GM23338 (cell line): ENCODE measurements at regions not wholly inside any gene's neighbourhood (a gene's known extent, or its start where the extent isn't known, plus 50 kb on each side); places are given as distances from the start of the nearest gene placed in this dataset.

ENCODE experiments used
- ATAC-seq: fragments of 200-7000 bp; cut with Tn5 transposase; 3 replicates; pipeline ENCODE4 v1.9.1; 2020
- DNase-seq: peaks from one replicate; pipeline ENCODE4 v3.0.0-alpha.2; 2015; ENCODE audit warnings: low spot score
- H2AFZ ChIP-seq: fragments of 200-600 bp; sonication (generic); 2 replicates; pipeline ENCODE4 v1.8.0; 2016; ENCODE audit warnings: antibody characterized with exemption, mild to moderate bottlenecking, moderate library complexity
- H3F3A ChIP-seq: fragments of 200-600 bp; sonication (generic); replicated peaks from 2 replicates; pipeline ENCODE4 v1.8.0; 2017; ENCODE audit warnings: antibody characterized with exemption, mixed run types, low read depth
- H3K27ac ChIP-seq: fragments of 200-600 bp; sonication (generic); 2 replicates; pipeline ENCODE4 v1.6.1; 2016; ENCODE audit warnings: low read depth
- H3K27me3 ChIP-seq: fragments of 200-600 bp; sonication (generic); 2 replicates; pipeline ENCODE4 v1.8.0; 2016; ENCODE audit warnings: mild to moderate bottlenecking, mixed run types, moderate library complexity; ENCODE audit not compliant: insufficient read depth
- H3K36me3 ChIP-seq: fragments of 200-600 bp; sonication (generic); 2 replicates; pipeline ENCODE4 v1.8.0; 2016; ENCODE audit warnings: mild to moderate bottlenecking; ENCODE audit not compliant: insufficient read depth
- H3K4me1 ChIP-seq: fragments of 200-600 bp; sonication (generic); 2 replicates; pipeline ENCODE4 v1.8.0; 2016; ENCODE audit warnings: mild to moderate bottlenecking, moderate library complexity; ENCODE audit not compliant: insufficient read depth
- H3K4me2 ChIP-seq: fragments of 200-600 bp; sonication (generic); 2 replicates; pipeline ENCODE4 v1.7.1; 2017; ENCODE audit warnings: mixed run types
- H3K4me3 ChIP-seq: fragments of 200-600 bp; sonication (generic); 2 replicates; pipeline ENCODE4 v1.6.1; 2016; ENCODE audit warnings: mixed run types
- H3K79me2 ChIP-seq: fragments of 200-600 bp; sonication (generic); replicated peaks from 2 replicates; pipeline ENCODE4 v1.8.0; 2017; ENCODE audit warnings: mild to moderate bottlenecking; ENCODE audit not compliant: insufficient read depth
- H3K9me2 ChIP-seq: fragments of 200-600 bp; sonication (generic); 2 replicates; pipeline ENCODE4 v1.8.0; 2017; ENCODE audit not compliant: insufficient read depth
- H4K20me1 ChIP-seq: fragments of 200-600 bp; sonication (generic); replicated peaks from 2 replicates; pipeline ENCODE4 v1.8.0; 2017; ENCODE audit warnings: mild to moderate bottlenecking; ENCODE audit not compliant: insufficient read depth
- H3K27ac Mint-ChIP-seq: 2 replicates; pipeline ENCODE4 v1.8.0; 2020; ENCODE audit warnings: inconsistent platforms, mild to moderate bottlenecking, moderate library complexity, mixed read lengths
- H3K27me3 Mint-ChIP-seq: 3 replicates; pipeline ENCODE4 v1.8.0; 2022; ENCODE audit warnings: low read depth, mild to moderate bottlenecking, moderate library complexity, mixed read lengths, inconsistent platforms; ENCODE audit not compliant: insufficient read depth, poor library complexity
- H3K36me3 Mint-ChIP-seq: 3 replicates; pipeline ENCODE4 v1.8.0; 2021; ENCODE audit warnings: low read depth, mild to moderate bottlenecking, inconsistent platforms, moderate library complexity, mixed read lengths
- H3K4me1 Mint-ChIP-seq: 3 replicates; pipeline ENCODE4 v1.8.0; 2020; ENCODE audit warnings: mild to moderate bottlenecking, inconsistent platforms, mixed read lengths
- H3K4me3 Mint-ChIP-seq: 3 replicates; pipeline ENCODE4 v1.8.0; 2021; ENCODE audit warnings: moderate library complexity, mild to moderate bottlenecking, inconsistent platforms, mixed read lengths
- H3K9me3 Mint-ChIP-seq: 3 replicates; pipeline ENCODE4 v1.8.0; 2020; ENCODE audit warnings: moderate library complexity, mild to moderate bottlenecking, inconsistent platforms, mixed read lengths
- CREB1 ChIP-seq: fragments of 250-450 bp; sonication (Bioruptor Pico); IDR thresholded peaks from 2 replicates; pipeline ENCODE4 v1.5.0; 2020; ENCODE audit warnings: low read depth, mild to moderate bottlenecking, moderate library complexity
- CTCF ChIP-seq, 2 experiments: fragments of 200-600 bp in 1 of 2; sonication (generic) in 1 of 2; conservative IDR thresholded peaks; 2 replicates each; pipeline versions ENCODE4 v1.5.1 to v1.6.1; 2016 to 2017; ENCODE audit warnings: antibody characterized with exemption in 2 of 2, low read depth in 2 of 2, mild to moderate bottlenecking in 2 of 2, moderate library complexity in 1 of 2
- EZH2phosphoT487 ChIP-seq: fragments of 200-600 bp; sonication (generic); IDR thresholded peaks from one replicate; pipeline ENCODE4 v1.8.1; 2018; ENCODE audit warnings: antibody characterized with exemption; ENCODE audit not compliant: unreplicated experiment
- NANOG ChIP-seq: IDR thresholded peaks from 2 replicates; pipeline ENCODE4 v1.6.1; 2016; ENCODE audit warnings: antibody characterized with exemption, borderline replicate concordance
- STAT1 ChIP-seq: IDR thresholded peaks from one replicate; pipeline ENCODE4 v1.6.1; 2016; ENCODE audit warnings: antibody characterized with exemption; ENCODE audit not compliant: unreplicated experiment
- ZNF331 ChIP-seq: fragments of 250-450 bp; sonication (Bioruptor Pico); IDR thresholded peaks from 2 replicates; pipeline ENCODE4 v1.5.0; 2020; ENCODE audit warnings: low read depth, mild to moderate bottlenecking, moderate library complexity
- ZNF462 ChIP-seq: fragments of 250-450 bp; sonication (Bioruptor Pico); IDR thresholded peaks from 2 replicates; pipeline ENCODE4 v1.5.0; 2020; ENCODE audit warnings: mild to moderate bottlenecking, moderate library complexity

- peaks cover 5% of the 10 kb centered on the region; the same call in 1 of the 2 replicates for H3K4me1 ChIP-seq
- Mint-ChIP-seq H3K9me3 (peaks cover 16% of the 10 kb centered on the region), H3K36me3 (peaks cover 10% of the 10 kb centered on the region), H3K27ac (no peak overlapping the region), H3K4me3 (no peak overlapping the region), H3K27me3 (no peaks in the 10 kb centered on the region), H3K4me1 (peaks cover 19% of the 10 kb centered on the region)
- no peaks in the 10 kb centered on the region for H3F3A ChIP-seq
- no peaks in the 10 kb centered on the region for H3K79me2 ChIP-seq
- ATAC-seq = no peak; the same call in 2 of the 3 replicates
- H3K9me2 ChIP-seq = 0 out of 2 replicates have a peak, but pooled peaks cover 2% of the 10 kb centered on the region
- peak in 1 of 2 experiments; percentile 55; a peak in 2 of 4 replicates for TF ChIP-seq CTCF (conservative IDR thresholded peaks at IDR 0.05; ENCODE audit: low read depth in 2 of 2)
- no peak for TF ChIP-seq ZNF331 (CRISPR knock-in tag)
- H2AFZ ChIP-seq = 0 out of 2 replicates have a peak overlapping the region, but pooled peaks have one; percentile 43
- no peak overlapping the region for H3K27ac ChIP-seq
- no peak overlapping the region for H3K4me2 ChIP-seq
- DNase-seq = no peak
- no peak overlapping the region for H3K4me3 ChIP-seq
- no peaks in the 10 kb centered on the region for H3K27me3 ChIP-seq
- H3K36me3 ChIP-seq = no peaks in the 10 kb centered on the region
- no peaks in the 10 kb centered on the region for H4K20me1 ChIP-seq
Observed at GRCh38 chr11:88434333-88434976, 96.9 kb upstream of the CTSC start.

GRCh38 chr11:88433536-88434230 is 96.1 kb upstream of the CTSC start:
- H3K36me3 Mint-ChIP-seq = peaks cover 10% of the 10 kb centered on the region
- peaks cover 13% of the 10 kb centered on the region for H3K4me1 ChIP-seq
- no peaks in the 10 kb centered on the region for H3F3A ChIP-seq
- no peak overlapping the region for H3K4me3 ChIP-seq
- DNase-seq = no peak
- no peak overlapping the region for H3K4me2 ChIP-seq
- TF ChIP-seq ZNF462 (CRISPR knock-in tag) = no peak
- TF ChIP-seq STAT1 = no peak
- no peak for TF ChIP-seq CREB1 (CRISPR knock-in tag)
- no peak for TF ChIP-seq EZH2phosphoT487
- no peak for TF ChIP-seq NANOG
- no peak for TF ChIP-seq CTCF (conservative IDR thresholded peaks at IDR 0.05; ENCODE audit: low read depth in 2 of 2)
- no peak for TF ChIP-seq ZNF331 (CRISPR knock-in tag)
- H4K20me1 ChIP-seq = no peaks in the 10 kb centered on the region
- ATAC-seq = no peak
- H3K27ac Mint-ChIP-seq = no peak overlapping the region
- no peaks in the 10 kb centered on the region for H3K36me3 ChIP-seq
- H3K27me3 ChIP-seq = no peaks in the 10 kb centered on the region
- H3K9me3 Mint-ChIP-seq = peaks cover 16% of the 10 kb centered on the region
- H3K27me3 Mint-ChIP-seq = no peaks in the 10 kb centered on the region
- peaks cover 26% of the 10 kb centered on the region for H3K4me1 Mint-ChIP-seq
- H2AFZ ChIP-seq = 0 out of 2 replicates have a peak overlapping the region, but pooled peaks have one; percentile 23
- no peaks in the 10 kb centered on the region for H3K79me2 ChIP-seq
- no peak overlapping the region for H3K27ac ChIP-seq
- 0 out of 2 replicates have a peak, but pooled peaks cover 2% of the 10 kb centered on the region for H3K9me2 ChIP-seq
- no peak overlapping the region for H3K4me3 Mint-ChIP-seq
